ENCODE measurements at regions not wholly inside any gene's neighbourhood (a gene's known extent, or its start where the extent isn't known, plus 50 kb on each side); places are given as distances from the start of the nearest gene placed in this dataset.

- TF ChIP-seq CTCF (conservative IDR thresholded peaks at IDR 0.05; ENCODE audit: low read depth, low read length) = no peak
- no peak for TF ChIP-seq EZH2 (IDR thresholded peaks at IDR 0.05; ENCODE audit: borderline replicate concordance, low read depth, low read length, poor library complexity, severe bottlenecking)
Observed at GRCh38 chr11:95435192-95435591, 204.2 kb upstream of the SESN3 start.

Data from A673 (cell line).